H1 (cell line): ENCODE measurements at regions not wholly inside any gene's neighbourhood (a gene's known extent, or its start where the extent isn't known, plus 50 kb on each side); places are given as distances from the start of the nearest gene placed in this dataset.

Experiments used
- BACH1 ChIP-seq: IDR thresholded peaks from 2 replicates; pipeline ENCODE4 v1.6.1; 2012; ENCODE audit warnings: low read length, improper control_type of control experiment
- BCL11A ChIP-seq, 2 experiments: IDR thresholded peaks; one replicate each; pipeline ENCODE4 v1.6.1; 2011; ENCODE audit warnings: low read depth in 2 of 2, low read length in 2 of 2, mild to moderate bottlenecking in 2 of 2
- KDM4A ChIP-seq: IDR thresholded peaks from one replicate; pipeline ENCODE4 v1.7.1; 2012; ENCODE audit warnings: low read depth, mild to moderate bottlenecking, moderate library complexity, low read length, inconsistent platforms; ENCODE audit not compliant: severe bottlenecking
- POU5F1 ChIP-seq: IDR thresholded peaks from 2 replicates; pipeline ENCODE4 v1.6.1; 2011; ENCODE audit warnings: low read depth, mild to moderate bottlenecking, low read length, moderate library complexity
- RNF2 ChIP-seq: fragments of 200-900, 300-1000 bp; sonication (generic); IDR thresholded peaks from 2 replicates; pipeline ENCODE4 v1.7.1; 2016; ENCODE audit warnings: borderline replicate concordance, low read depth, mild to moderate bottlenecking, antibody characterized with exemption, low read length; ENCODE audit not compliant: poor library complexity, severe bottlenecking; ENCODE audit errors: missing control alignments
- SIRT6 ChIP-seq: IDR thresholded peaks from one replicate; pipeline ENCODE4 v1.7.1; 2012; ENCODE audit warnings: low read length, inconsistent platforms
- TAF7 ChIP-seq: optimal IDR thresholded peaks from 2 replicates; pipeline ENCODE3; 2011; ENCODE audit warnings: low read depth, mild to moderate bottlenecking, inconsistent platforms, low read length, moderate library complexity, borderline replicate concordance

GRCh38 chr13:37495046-37495445, 103.5 kb downstream of the POSTN start (continued):
- TF ChIP-seq POU5F1 (no peak), KDM4A (no peak), BCL11A (IDR thresholded peaks at IDR 0.05; ENCODE audit: low read depth in 2 of 2, low read length in 2 of 2) (no peak), TAF7 (no peak), SIRT6 (no peak), RNF2 (no peak), BACH1 (no peak)
